IMR-90 (cell line): ENCODE measurements at regions not wholly inside any gene's neighbourhood (a gene's known extent, or its start where the extent isn't known, plus 50 kb on each side); places are given as distances from the start of the nearest gene placed in this dataset.
"Not testable (repeated sequence)": the region's sequence is repeated elsewhere in the genome, so short reads cannot be mapped to it uniquely, and the experiment has no call there.

Experiments
- ATAC-seq: fragments of 200-7000 bp; cut with Tn5 transposase; 2 replicates; pipeline ENCODE4 v1.9.1; 2020; ENCODE audit warnings: low read depth, mild to moderate bottlenecking, moderate library complexity
- BruUV-seq: library from RNA; stranded (reverse); fragments of 400-500 nt; replicated peaks from 2 replicates; lab custom pipeline; 2021; lab: Mats Ljungman, UMichigan
- CTCF ChIA-PET: fragments of 300-600 bp; formaldehyde crosslinking; extraction: SDS; loops from one replicate; lab custom pipeline; 2021; ENCODE audit warnings: antibody characterized with exemption; lab: Yijun Ruan, JAX
- POLR2A ChIA-PET: fragments of 300-600 bp; sonication (Branson Sonifier 250); formaldehyde crosslinking; loops from one replicate; lab custom pipeline; 2022; ENCODE audit warnings: antibody characterized with exemption; ENCODE audit not compliant: unreplicated experiment; lab: Charles Lee
- DNase-seq: peaks from one replicate; pipeline ENCODE4 v3.0.0; 2013
- H2AFZ ChIP-seq: replicated peaks from 2 replicates; pipeline ENCODE3; 2013; ENCODE audit warnings: low read length, mild to moderate bottlenecking; ENCODE audit not compliant: poor library complexity
- H2AK5ac ChIP-seq: 2 replicates; pipeline ENCODE4 v1.6.1; 2013; ENCODE audit warnings: low read depth, low read length, inconsistent platforms
- H2AK9ac ChIP-seq: replicated peaks from 2 replicates; pipeline ENCODE3; 2013; ENCODE audit warnings: mild to moderate bottlenecking, low read depth, low read length, moderate library complexity; ENCODE audit not compliant: poor library complexity
- H2BK120ac ChIP-seq: 2 replicates; pipeline ENCODE4 v1.6.1; 2013; ENCODE audit warnings: low read depth, low read length, inconsistent platforms
- H2BK15ac ChIP-seq: 3 replicates; pipeline ENCODE4 v1.6.1; 2013; ENCODE audit warnings: low read depth, low read length, inconsistent platforms
- H2BK20ac ChIP-seq: 2 replicates; pipeline ENCODE4 v1.6.1; 2013; ENCODE audit warnings: low read depth, mild to moderate bottlenecking, inconsistent platforms, low read length, moderate library complexity
- H2BK5ac ChIP-seq: 2 replicates; pipeline ENCODE4 v1.6.1; 2013; ENCODE audit warnings: mild to moderate bottlenecking, low read depth, low read length, inconsistent platforms; ENCODE audit not compliant: poor library complexity, severe bottlenecking
- H3K14ac ChIP-seq: replicated peaks from 2 replicates; pipeline ENCODE4 v1.6.1; 2013; ENCODE audit warnings: low read depth, low read length, inconsistent platforms
- H3K18ac ChIP-seq: 2 replicates; pipeline ENCODE4 v1.6.1; 2013; ENCODE audit warnings: low read depth, low read length, control low read depth
- H3K23ac ChIP-seq: 2 replicates; pipeline ENCODE4 v1.6.1; 2013; ENCODE audit warnings: low read depth, low read length, inconsistent platforms
- H3K27ac ChIP-seq: 2 replicates; pipeline ENCODE4 v1.5.1; 2013; ENCODE audit warnings: mild to moderate bottlenecking, control low read depth, low read length; ENCODE audit not compliant: insufficient read depth
- H3K27me3 ChIP-seq: 2 replicates; pipeline ENCODE4 v1.6.1; 2013; ENCODE audit warnings: low read length; ENCODE audit not compliant: control insufficient read depth, insufficient read depth
- H3K36me3 ChIP-seq: 2 replicates; pipeline ENCODE4 v1.6.1; 2013; ENCODE audit warnings: low read length, mixed read lengths; ENCODE audit not compliant: control insufficient read depth, insufficient read depth
- H3K4ac ChIP-seq: 2 replicates; pipeline ENCODE4 v1.6.1; 2013; ENCODE audit warnings: low read depth, low read length, inconsistent platforms
- H3K4me1 ChIP-seq: 2 replicates; pipeline ENCODE4 v1.6.1; 2013; ENCODE audit warnings: low read length, mixed read lengths; ENCODE audit not compliant: control insufficient read depth, insufficient read depth
- H3K4me2 ChIP-seq: 2 replicates; pipeline ENCODE4 v1.6.1; 2013; ENCODE audit warnings: low read depth, mild to moderate bottlenecking, control low read depth, low read length, moderate library complexity
- H3K4me3 ChIP-seq: 2 replicates; pipeline ENCODE4 v1.5.1; 2013; ENCODE audit warnings: low read depth, mild to moderate bottlenecking, control low read depth, low read length, moderate library complexity; ENCODE audit not compliant: insufficient read depth
- H3K56ac ChIP-seq: 2 replicates; pipeline ENCODE4 v1.6.1; 2013; ENCODE audit warnings: low read length, inconsistent platforms; ENCODE audit not compliant: insufficient read depth; ENCODE audit errors: extremely low read depth
- H3K79me1 ChIP-seq, 2 experiments: 2 replicates each; pipeline ENCODE4 v1.6.1; 2013; ENCODE audit warnings: low read length in 2 of 2, inconsistent platforms in 1 of 2, low read depth in 1 of 2
- H3K9ac ChIP-seq: 2 replicates; pipeline ENCODE4 v1.6.1; 2013; ENCODE audit warnings: low read depth, low read length, control low read depth
- H3K9me1 ChIP-seq: 2 replicates; pipeline ENCODE4 v1.6.1; 2013; ENCODE audit warnings: low read length, inconsistent platforms; ENCODE audit not compliant: insufficient read depth
- H3K9me3 ChIP-seq: 2 replicates; pipeline ENCODE4 v1.6.1; 2013; ENCODE audit warnings: low read length; ENCODE audit not compliant: control insufficient read depth, insufficient read depth
- H4K20me1 ChIP-seq: 2 replicates; pipeline ENCODE4 v1.6.1; 2013; ENCODE audit warnings: low read length, inconsistent platforms; ENCODE audit not compliant: insufficient read depth
- H4K5ac ChIP-seq: 2 replicates; pipeline ENCODE4 v1.6.1; 2013; ENCODE audit warnings: mild to moderate bottlenecking, low read depth, low read length, control low read depth
- H4K8ac ChIP-seq, 2 experiments: 2 replicates each; pipeline ENCODE4 v1.6.1; 2013; ENCODE audit warnings: low read depth in 2 of 2, low read length in 2 of 2, control low read depth in 1 of 2, inconsistent platforms in 1 of 2
- H4K91ac ChIP-seq: 2 replicates; pipeline ENCODE4 v1.6.1; 2013; ENCODE audit warnings: low read depth, low read length, inconsistent platforms; ENCODE audit not compliant: insufficient read depth
- CHD1 ChIP-seq: IDR thresholded peaks from 2 replicates; pipeline ENCODE4 v1.6.1; 2012; ENCODE audit warnings: low read depth, low read length, improper control_type of control experiment
- MXI1 ChIP-seq: IDR thresholded peaks from 2 replicates; pipeline ENCODE4 v1.6.1; 2012; ENCODE audit warnings: low read depth, mild to moderate bottlenecking, low read length, moderate library complexity, borderline replicate concordance
- POLR2A ChIP-seq: IDR thresholded peaks from 2 replicates; pipeline ENCODE4 v1.6.1; 2012; ENCODE audit warnings: mild to moderate bottlenecking, low read depth, low read length
- RCOR1 ChIP-seq: IDR thresholded peaks from 2 replicates; pipeline ENCODE4 v1.6.1; 2012; ENCODE audit warnings: mild to moderate bottlenecking, low read length, improper control_type of control experiment; ENCODE audit not compliant: insufficient replicate concordance
- RFX5 ChIP-seq: IDR thresholded peaks from 2 replicates; pipeline ENCODE4 v1.8.0; 2012; ENCODE audit warnings: low read depth, mild to moderate bottlenecking, low read length, moderate library complexity
- SMC3 ChIP-seq: fragments of 150-350 bp; IDR thresholded peaks from 2 replicates; pipeline ENCODE4 v1.6.1; 2016; ENCODE audit warnings: low read depth, mild to moderate bottlenecking, antibody characterized with exemption, low read length, moderate library complexity
- WGBS, 2 experiments: methylation state at CpG; one replicate each; pipeline versions ENCODE4 v1.1.5 to v1.1.7; 2013; ENCODE audit warnings: missing lambda C conversion rate in 2 of 2; ENCODE audit not compliant: insufficient read length in 1 of 2; ENCODE audit errors: extremely low coverage in 2 of 2; 5-methylcytosine and 5-hydroxymethylcytosine counted together
- dilution Hi-C: fragments of 300-500 bp; cut with HindIII; formaldehyde crosslinking; loops from one replicate; pipeline ENCODE4 v1.14.3; 2018; ENCODE audit warnings: low sequenced_read_pairs; ENCODE audit not compliant: unreplicated experiment
- in situ Hi-C: fragments of 300-500 bp; cut with MboI; formaldehyde crosslinking; loops from 3 replicates; pipeline ENCODE4 v1.14.3; 2019; ENCODE audit warnings: low sequenced_read_pairs, inconsistent platforms, mixed read lengths
- intact Hi-C: fragments of 100-400 bp; cut with micrococcal nuclease; formaldehyde crosslinking; loops from 2 replicates; pipeline ENCODE4 v1.10.0; 2022
- TF ChIP-seq, protein P1 (sequence below): fragments of 150-350 bp; IDR thresholded peaks from 2 replicates; pipeline ENCODE4 v1.6.1; 2016; ENCODE audit warnings: low read depth, mild to moderate bottlenecking, low read length, moderate library complexity, borderline replicate concordance

DNA sequence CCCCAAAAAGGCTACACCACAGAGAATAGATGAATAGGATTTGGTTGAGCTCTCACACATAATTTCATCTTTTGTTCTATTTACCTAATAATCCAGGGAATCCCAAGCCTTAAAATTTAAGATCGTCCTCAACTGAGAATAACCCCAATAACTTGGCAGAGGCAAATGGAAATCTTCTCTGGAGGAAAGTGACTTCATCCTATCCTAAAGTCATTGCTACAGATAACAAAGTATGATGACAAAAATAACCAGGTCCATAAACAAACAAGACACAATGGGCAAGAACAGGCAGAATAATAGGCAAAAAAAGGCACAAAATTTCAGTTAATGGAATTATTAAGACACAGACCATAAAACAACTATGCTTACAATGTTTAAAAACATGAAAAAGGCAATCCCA lies 177.3 kb upstream of the STK26 start:
- Histone ChIP-seq H2BK5ac (no peak overlapping the region), H3K36me3 (no peaks in the 10 kb centered on the region), H3K14ac (no peak overlapping the region), H2BK120ac (no peak overlapping the region), H2BK15ac (no peak overlapping the region), H2BK20ac (no peak overlapping the region), H3K79me1 (no peaks in the 10 kb centered on the region), H3K9me1 (no peaks in the 10 kb centered on the region), H3K4ac (no peak overlapping the region), H4K91ac (no peak overlapping the region), H4K20me1 (no peaks in the 10 kb centered on the region), H2AK5ac (no peak overlapping the region), H3K4me3 (no peak overlapping the region), H2AK9ac (no peak overlapping the region), H3K27ac (no peak overlapping the region), H3K9ac (no peak overlapping the region), H3K56ac (no peak overlapping the region), H3K27me3 (peaks cover 8% of the 10 kb centered on the region; the same call in 1 of the 2 replicates), H2AFZ (no peak overlapping the region), H4K5ac (no peak overlapping the region), H4K8ac (no peak overlapping the region), H3K9me3 (no peaks in the 10 kb centered on the region; the same call in 1 of the 2 replicates), H3K4me1 (no peaks in the 10 kb centered on the region), H3K18ac (no peak overlapping the region), H3K23ac (no peak overlapping the region), H3K4me2 (no peak overlapping the region)
- in situ Hi-C loops: loop anchor here (25.0 kb wide), 1 partner anchor 792 kb away; no protein-coding TSS in a partner anchor
- ATAC-seq: no peak
- intact Hi-C loops: no loop called here
- ChIA-PET POLR2A (no interaction called here), CTCF (no interaction called here)
- DNase-seq: no peak
- dilution Hi-C loops: no loop called here
- TF ChIP-seq SMC3 (no peak), RFX5 (no peak), RCOR1 (no peak), MXI1 (no peak), CHD1 (no peak), POLR2A (no peak)
- TF ChIP-seq, protein P1, sequence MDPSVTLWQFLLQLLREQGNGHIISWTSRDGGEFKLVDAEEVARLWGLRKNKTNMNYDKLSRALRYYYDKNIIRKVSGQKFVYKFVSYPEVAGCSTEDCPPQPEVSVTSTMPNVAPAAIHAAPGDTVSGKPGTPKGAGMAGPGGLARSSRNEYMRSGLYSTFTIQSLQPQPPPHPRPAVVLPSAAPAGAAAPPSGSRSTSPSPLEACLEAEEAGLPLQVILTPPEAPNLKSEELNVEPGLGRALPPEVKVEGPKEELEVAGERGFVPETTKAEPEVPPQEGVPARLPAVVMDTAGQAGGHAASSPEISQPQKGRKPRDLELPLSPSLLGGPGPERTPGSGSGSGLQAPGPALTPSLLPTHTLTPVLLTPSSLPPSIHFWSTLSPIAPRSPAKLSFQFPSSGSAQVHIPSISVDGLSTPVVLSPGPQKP: no peak
- no TSS peak for BruUV-seq
- no CpG with 5 or more reads among the region's 1 CpG for WGBS, 2 experiments

DNA sequence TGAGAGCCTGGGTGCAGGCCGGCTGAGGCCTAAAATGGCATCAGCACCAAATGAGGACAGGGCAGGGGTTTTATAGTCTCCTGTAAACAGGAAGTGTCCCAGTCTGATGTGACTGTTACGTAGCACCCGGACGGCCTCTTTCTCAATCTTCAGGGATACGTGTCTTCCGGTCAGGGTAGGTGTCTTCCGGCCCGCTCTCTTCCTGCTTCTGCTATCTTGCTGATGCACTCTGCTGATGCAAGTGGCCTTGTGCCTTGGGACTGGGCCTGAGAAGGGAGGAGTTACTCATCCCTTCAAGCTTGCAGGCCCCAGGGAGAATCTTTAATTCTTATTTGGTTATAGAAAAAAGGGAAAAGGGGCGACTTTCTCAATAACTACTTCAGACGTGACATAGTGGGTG lies 172.1 kb upstream of the STK26 start:
- H2AK5ac ChIP-seq, H3K9me1 ChIP-seq, H2BK15ac ChIP-seq, H2BK5ac ChIP-seq, H3K14ac ChIP-seq, ATAC-seq, BruUV-seq, H4K8ac ChIP-seq, H4K20me1 ChIP-seq, H3K4ac ChIP-seq, POLR2A ChIA-PET, H3K27me3 ChIP-seq, H4K5ac ChIP-seq, H2AK9ac ChIP-seq, dilution Hi-C loops, H3K79me1 ChIP-seq, CTCF ChIA-PET, H2BK20ac ChIP-seq, H3K23ac ChIP-seq, H3K4me1 ChIP-seq, H3K4me3 ChIP-seq, DNase-seq, H2AFZ ChIP-seq, H3K18ac ChIP-seq, H2BK120ac ChIP-seq, H3K56ac ChIP-seq, H3K27ac ChIP-seq, in situ Hi-C loops, H3K4me2 ChIP-seq, H3K9ac ChIP-seq, H3K36me3 ChIP-seq, intact Hi-C loops, H3K9me3 ChIP-seq, H4K91ac ChIP-seq: not testable (repeated sequence)
- WGBS, 2 experiments: no CpG with 5 or more reads among the region's 10 CpGs
